ENCODE measurements at regions not wholly inside any gene's neighbourhood (a gene's known extent, or its start where the extent isn't known, plus 50 kb on each side); places are given as distances from the start of the nearest gene placed in this dataset.
"Not testable (repeated sequence)": the region's sequence is repeated elsewhere in the genome, so short reads cannot be mapped to it uniquely, and the experiment has no call there.

GRCh38 chr6:8845690-8846089 is 410.3 kb upstream of the SLC35B3 start:
- no peak for TF ChIP-seq CTCF (IDR thresholded peaks at IDR 0.05; ENCODE audit: poor library complexity, severe bottlenecking)
- DNase-seq (ENCODE audit: low spot score) (no peak), ATAC-seq (ENCODE audit: low read depth) (no peak)
- Histone ChIP-seq H3K27me3 (ENCODE audit: insufficient read depth, poor library complexity, severe bottlenecking) (no peaks in the 10 kb centered on the region), H3K9me3 (ENCODE audit: severe bottlenecking) (no peaks in the 10 kb centered on the region), H3K36me3 (ENCODE audit: low read depth) (no peaks in the 10 kb centered on the region), H3K27ac (ENCODE audit: poor library complexity, severe bottlenecking) (no peak overlapping the region), H3K4me1 (ENCODE audit: insufficient read depth, poor library complexity, severe bottlenecking) (no peaks in the 10 kb centered on the region), H3K4me3 (ENCODE audit: severe bottlenecking) (no peak overlapping the region)

DNA sequence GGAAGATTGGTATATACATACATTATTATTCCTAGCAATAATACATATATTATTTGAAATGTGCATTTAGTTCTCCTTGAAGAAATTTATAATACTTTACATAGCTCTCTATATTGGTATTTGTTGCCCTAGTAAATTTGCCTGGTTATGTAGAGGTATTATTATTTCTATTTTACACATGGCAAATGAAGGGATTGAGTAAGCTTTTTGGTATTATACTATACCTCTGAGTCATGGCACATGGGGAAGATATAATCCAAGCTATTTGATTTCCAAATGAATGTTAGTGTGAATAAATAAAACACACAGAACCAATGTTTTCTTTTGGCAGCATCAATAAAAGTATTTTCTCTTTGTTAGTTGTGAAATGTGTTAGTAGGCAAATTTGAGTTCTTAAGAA is 409.6 kb upstream of the SLC35B3 start:
- H3K9me3 ChIP-seq (ENCODE audit: severe bottlenecking), result no peaks in the 10 kb centered on the region
- ATAC-seq (ENCODE audit: low read depth), result no peak
- H3K27ac ChIP-seq (ENCODE audit: poor library complexity, severe bottlenecking), result no peak overlapping the region
- TF ChIP-seq CTCF (IDR thresholded peaks at IDR 0.05; ENCODE audit: poor library complexity, severe bottlenecking), result no peak
- H3K4me3 ChIP-seq (ENCODE audit: severe bottlenecking), result no peak overlapping the region
- no peaks in the 10 kb centered on the region for H3K36me3 ChIP-seq (ENCODE audit: low read depth)
- no peaks in the 10 kb centered on the region for H3K4me1 ChIP-seq (ENCODE audit: insufficient read depth, poor library complexity, severe bottlenecking)
- DNase-seq (ENCODE audit: low spot score), result no peak
- H3K27me3 ChIP-seq (ENCODE audit: insufficient read depth, poor library complexity, severe bottlenecking), result no peaks in the 10 kb centered on the region

GRCh38 chr6:8839626-8840025 is 404.3 kb upstream of the SLC35B3 start:
- no peaks in the 10 kb centered on the region for H3K9me3 ChIP-seq (ENCODE audit: severe bottlenecking)
- DNase-seq (ENCODE audit: low spot score) (no peak), ATAC-seq (ENCODE audit: low read depth) (no peak)
- no peaks in the 10 kb centered on the region for H3K36me3 ChIP-seq (ENCODE audit: low read depth)
- H3K27me3 ChIP-seq (ENCODE audit: insufficient read depth, poor library complexity, severe bottlenecking), result peaks cover 4% of the 10 kb centered on the region
- TF ChIP-seq CTCF (IDR thresholded peaks at IDR 0.05; ENCODE audit: poor library complexity, severe bottlenecking), result no peak
- no peak overlapping the region for H3K4me3 ChIP-seq (ENCODE audit: severe bottlenecking)
- no peaks in the 10 kb centered on the region for H3K4me1 ChIP-seq (ENCODE audit: insufficient read depth, poor library complexity, severe bottlenecking)
- H3K27ac ChIP-seq (ENCODE audit: poor library complexity, severe bottlenecking), result no peak overlapping the region

- no peak overlapping the region for H3K4me3 ChIP-seq (ENCODE audit: severe bottlenecking)
- no peak for ATAC-seq (ENCODE audit: low read depth)
- DNase-seq (ENCODE audit: low spot score), result no peak
Observed at GRCh38 chr6:8837343-8837742, 402.0 kb upstream of the SLC35B3 start.

GRCh38 chr6:8832695-8833094 is 397.4 kb upstream of the SLC35B3 start:
- DNase-seq (ENCODE audit: low spot score); H3K36me3 ChIP-seq (ENCODE audit: low read depth); H3K27ac ChIP-seq (ENCODE audit: poor library complexity, severe bottlenecking); H3K4me1 ChIP-seq (ENCODE audit: insufficient read depth, poor library complexity, severe bottlenecking); H3K4me3 ChIP-seq (ENCODE audit: severe bottlenecking); H3K27me3 ChIP-seq (ENCODE audit: insufficient read depth, poor library complexity, severe bottlenecking); ATAC-seq (ENCODE audit: low read depth); H3K9me3 ChIP-seq (ENCODE audit: severe bottlenecking): not testable (repeated sequence)

More at GRCh38 chr6:8837343-8837742, 402.0 kb upstream of the SLC35B3 start:
- TF ChIP-seq CTCF (IDR thresholded peaks at IDR 0.05; ENCODE audit: poor library complexity, severe bottlenecking), result no peak
- H3K9me3 ChIP-seq (ENCODE audit: severe bottlenecking), result no peaks in the 10 kb centered on the region
- H3K4me1 ChIP-seq (ENCODE audit: insufficient read depth, poor library complexity, severe bottlenecking), result no peaks in the 10 kb centered on the region
- H3K27ac ChIP-seq (ENCODE audit: poor library complexity, severe bottlenecking), result no peak overlapping the region
- H3K27me3 ChIP-seq (ENCODE audit: insufficient read depth, poor library complexity, severe bottlenecking), result peaks cover 4% of the 10 kb centered on the region
- no peaks in the 10 kb centered on the region for H3K36me3 ChIP-seq (ENCODE audit: low read depth)
